Left renal cortex interstitium (tissue), 4 donors: ENCODE measurements at regions not wholly inside any gene's neighbourhood (a gene's known extent, or its start where the extent isn't known, plus 50 kb on each side); places are given as distances from the start of the nearest gene placed in this dataset.
"Not testable (repeated sequence)": the region's sequence is repeated elsewhere in the genome, so short reads cannot be mapped to it uniquely, and the experiment has no call there.

Experiments used
- DNase-seq, 4 donors: peaks; one replicate each; pipeline ENCODE4 v3.0.0-alpha.2; 2013; ENCODE audit warnings: low read depth in 4 of 4, low spot score in 2 of 4, missing footprints in 1 of 4

- DNase-seq, result not testable (repeated sequence)
Observed at GRCh38 chr6:119490050-119490449, 140.5 kb upstream of the MAN1A1 start.

GRCh38 chr6:119484598-119484997 is 135.0 kb upstream of the MAN1A1 start:
- DNase-seq, result no peak

- DNase-seq, result no peak
Observed at GRCh38 chr6:119483908-119484307, 134.3 kb upstream of the MAN1A1 start.

GRCh38 chr6:119482850-119483285 is 133.3 kb upstream of the MAN1A1 start:
- no peak for DNase-seq

- no peak for DNase-seq
Observed at GRCh38 chr6:119481976-119482375, 132.4 kb upstream of the MAN1A1 start.

- no peak for DNase-seq
Observed at GRCh38 chr6:119480961-119481497, 131.5 kb upstream of the MAN1A1 start.

- DNase-seq, result no peak
Observed at GRCh38 chr6:119479860-119480655, 130.5 kb upstream of the MAN1A1 start.

GRCh38 chr6:119476554-119476953 is 127.0 kb upstream of the MAN1A1 start:
- no peak for DNase-seq

- no peak for DNase-seq
Observed at GRCh38 chr6:119476024-119476423, 126.5 kb upstream of the MAN1A1 start.

GRCh38 chr6:119470893-119471542 is 121.5 kb upstream of the MAN1A1 start:
- no peak for DNase-seq

GRCh38 chr6:119467488-119468081 is 118.0 kb upstream of the MAN1A1 start:
- DNase-seq, result no peak

- no peak for DNase-seq
Observed at GRCh38 chr6:119466226-119466625, 116.7 kb upstream of the MAN1A1 start.

GRCh38 chr6:119463081-119463626 is 113.6 kb upstream of the MAN1A1 start:
- no peak for DNase-seq

- DNase-seq, result no peak
Observed at GRCh38 chr6:119461187-119461586, 111.6 kb upstream of the MAN1A1 start.

GRCh38 chr6:119459207-119459974 is 109.8 kb upstream of the MAN1A1 start:
- DNase-seq, result no peak

- no peak for DNase-seq
Observed at GRCh38 chr6:119454714-119455113, 105.2 kb upstream of the MAN1A1 start.

GRCh38 chr6:119453242-119454200 is 104.0 kb upstream of the MAN1A1 start:
- no peak for DNase-seq

- no peak for DNase-seq
Observed at GRCh38 chr6:119449331-119450156, 100.0 kb upstream of the MAN1A1 start.
